NCI-H226 (cell line): ENCODE measurements at regions not wholly inside any gene's neighbourhood (a gene's known extent, or its start where the extent isn't known, plus 50 kb on each side); places are given as distances from the start of the nearest gene placed in this dataset.

ENCODE experiments used
- DNase-seq: peaks from one replicate; pipeline ENCODE4 v3.0.0-alpha.2; 2015

GRCh38 chr14:98462908-98463307 lies 809.1 kb downstream of the BCL11B start:
- DNase-seq = no peak

- no peak for DNase-seq
Observed at GRCh38 chr14:98466807-98467206, 805.2 kb downstream of the BCL11B start.

DNA sequence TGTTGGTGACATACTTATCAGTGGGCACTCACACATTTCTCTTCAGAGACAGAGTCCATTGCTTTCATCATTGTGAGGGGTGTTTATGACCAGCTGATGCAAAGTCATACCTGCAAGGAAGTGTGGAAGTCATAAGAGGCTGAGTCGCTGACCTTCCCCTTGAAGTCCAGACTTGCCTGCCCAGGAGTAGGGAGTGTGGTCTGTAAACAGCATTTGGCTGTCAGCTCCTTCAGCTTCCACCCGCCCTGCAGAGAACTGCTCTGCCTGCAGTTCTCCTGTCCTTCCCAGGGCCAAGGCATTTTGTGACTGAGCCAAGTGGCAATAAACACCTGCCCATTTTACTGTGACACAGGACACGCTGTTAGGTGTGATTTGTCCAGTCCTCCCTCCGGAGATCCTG lies 801.3 kb downstream of the BCL11B start:
- no peak for DNase-seq

DNA sequence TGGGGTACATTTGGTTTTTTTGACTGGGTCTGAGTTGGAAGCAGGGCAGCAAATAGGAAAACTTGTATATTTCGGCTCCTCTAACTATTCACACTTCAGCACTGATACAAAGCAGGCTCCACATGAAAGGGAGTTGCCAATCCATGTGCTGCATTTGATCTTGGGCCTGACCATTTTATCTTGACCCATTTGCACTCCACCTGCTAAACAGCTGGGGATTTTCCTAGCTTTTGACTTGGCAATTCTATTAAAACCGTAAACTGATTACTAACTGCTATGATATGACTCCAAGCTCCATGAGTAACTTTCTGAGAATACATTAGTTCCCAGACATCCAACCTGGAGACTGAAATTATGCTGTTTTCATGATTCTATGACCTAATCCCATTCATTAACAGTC lies 797.1 kb downstream of the BCL11B start:
- no peak for DNase-seq

GRCh38 chr14:98477935-98478334 lies 794.1 kb downstream of the BCL11B start:
- DNase-seq = no peak

- no peak for DNase-seq
Observed at GRCh38 chr14:98489115-98489514, 782.9 kb downstream of the BCL11B start.

DNA sequence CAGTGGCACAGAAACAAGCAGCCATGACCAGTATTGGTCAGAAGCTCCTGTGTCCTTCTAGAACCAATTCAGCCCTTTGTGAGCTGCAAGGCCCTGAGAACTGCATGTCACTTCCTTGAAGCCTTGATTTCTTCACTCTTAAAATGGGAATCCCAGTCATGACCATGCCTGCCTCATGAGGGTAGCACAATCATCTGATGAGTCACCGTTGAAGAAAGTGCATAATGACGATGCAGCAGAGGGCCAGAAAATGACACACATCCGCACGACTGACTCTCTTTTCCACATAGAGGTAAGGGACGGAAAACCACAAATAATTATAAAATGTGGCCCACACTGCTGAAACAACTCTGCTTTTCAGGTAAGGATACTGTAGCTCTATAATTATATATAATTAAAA lies 777.4 kb downstream of the BCL11B start:
- no peak for DNase-seq

DNA sequence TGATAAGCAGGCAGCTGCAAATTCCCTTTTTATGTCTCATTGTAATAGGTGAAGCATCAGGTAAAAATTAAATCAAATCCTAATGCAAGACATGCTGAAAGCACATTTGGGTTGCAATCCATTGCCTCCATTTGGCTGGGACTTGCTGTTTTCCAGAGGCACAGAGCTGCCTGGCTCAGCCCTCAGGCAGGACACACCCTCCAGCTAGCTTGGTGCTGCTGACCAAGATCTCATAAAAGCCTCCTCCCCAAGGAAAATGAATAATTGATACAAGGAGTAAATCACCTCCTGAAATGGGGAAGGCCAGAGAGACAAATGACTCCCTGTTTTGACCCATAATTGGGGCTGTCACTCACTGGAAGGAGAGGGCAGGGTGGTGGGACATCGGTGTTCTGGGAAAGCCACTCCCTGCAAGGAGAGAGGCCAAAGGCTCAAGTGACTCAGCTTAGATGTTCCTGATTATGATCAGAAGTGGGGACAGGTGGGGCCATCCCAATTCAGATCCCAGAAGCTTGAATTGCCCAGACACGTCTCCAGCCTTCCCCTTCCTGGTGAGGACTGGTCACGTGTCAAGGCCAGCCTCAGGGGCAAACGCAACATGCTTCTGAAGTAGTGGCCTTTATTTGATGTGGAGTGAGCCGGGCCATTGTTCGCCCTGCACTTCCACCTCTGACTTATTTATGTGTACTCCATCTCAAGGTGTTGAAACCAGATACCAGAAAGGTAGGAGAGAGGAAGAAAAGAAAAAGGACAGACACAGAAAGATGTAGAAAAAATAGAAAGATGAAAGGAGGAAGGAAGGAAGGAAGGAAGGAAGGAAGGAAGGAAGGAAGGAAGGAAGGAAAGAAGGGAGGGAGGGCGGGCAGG lies 773.7 kb downstream of the BCL11B start:
- no peak for DNase-seq

- no peak for DNase-seq
Observed at GRCh38 chr14:98501335-98501734, 770.7 kb downstream of the BCL11B start.

DNA sequence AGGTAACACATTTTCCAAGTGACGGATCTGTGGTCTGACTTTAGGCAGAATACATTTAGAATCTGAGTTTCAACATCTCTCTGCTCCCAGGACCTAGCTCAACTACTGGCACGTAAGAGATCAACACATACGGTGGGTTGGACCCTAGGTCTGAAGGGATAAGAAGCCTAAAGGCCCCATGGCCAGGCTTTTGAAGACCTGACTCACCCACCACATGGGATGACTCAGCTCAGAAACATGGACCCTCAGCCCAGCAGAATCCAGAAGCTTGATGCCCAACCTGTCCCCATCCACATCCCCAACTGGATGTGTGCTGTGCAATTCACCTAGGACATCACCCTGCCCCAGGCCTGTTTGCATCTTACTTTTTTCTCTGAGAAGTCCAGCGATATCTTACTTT lies 770.2 kb downstream of the BCL11B start:
- DNase-seq = no peak

DNA sequence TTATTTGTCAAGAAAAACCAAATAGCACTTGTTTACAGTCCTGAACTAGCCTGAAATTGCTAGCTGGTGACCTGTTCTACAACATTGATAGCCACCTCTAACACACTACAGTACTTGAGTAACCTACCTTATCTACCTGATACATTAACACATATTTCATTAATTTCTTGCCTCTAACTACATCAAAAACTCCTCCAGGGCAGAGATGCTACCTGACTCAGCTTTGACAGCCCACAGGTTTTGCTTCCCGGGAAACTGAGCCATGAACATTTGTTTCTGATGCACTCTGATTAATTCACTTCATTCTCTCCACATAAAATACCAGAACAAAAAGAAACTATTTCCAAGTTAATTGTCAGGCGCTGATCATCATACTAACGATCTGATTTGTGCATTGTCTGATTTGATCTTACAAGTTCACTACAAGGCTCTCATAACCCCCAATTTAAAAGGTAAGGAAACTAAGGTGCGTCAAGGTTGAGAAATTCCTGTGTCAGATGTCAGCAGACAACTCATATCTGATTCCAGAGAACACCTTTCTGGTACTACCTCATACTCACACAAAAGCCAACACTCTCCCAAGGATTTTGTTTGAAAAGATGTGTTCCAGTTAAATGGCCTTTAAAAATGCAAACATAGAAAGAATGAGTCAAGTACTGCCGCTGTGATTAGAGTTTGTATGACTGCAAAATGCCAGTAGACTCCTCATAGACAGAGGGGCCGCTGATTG lies 768.7 kb downstream of the BCL11B start:
- DNase-seq = no peak

- no peak for DNase-seq
Observed at GRCh38 chr14:98507264-98507663, 764.7 kb downstream of the BCL11B start.

GRCh38 chr14:98510392-98510791 lies 761.6 kb downstream of the BCL11B start:
- no peak for DNase-seq

GRCh38 chr14:98512501-98513251 lies 759.3 kb downstream of the BCL11B start:
- DNase-seq = no peak

DNA sequence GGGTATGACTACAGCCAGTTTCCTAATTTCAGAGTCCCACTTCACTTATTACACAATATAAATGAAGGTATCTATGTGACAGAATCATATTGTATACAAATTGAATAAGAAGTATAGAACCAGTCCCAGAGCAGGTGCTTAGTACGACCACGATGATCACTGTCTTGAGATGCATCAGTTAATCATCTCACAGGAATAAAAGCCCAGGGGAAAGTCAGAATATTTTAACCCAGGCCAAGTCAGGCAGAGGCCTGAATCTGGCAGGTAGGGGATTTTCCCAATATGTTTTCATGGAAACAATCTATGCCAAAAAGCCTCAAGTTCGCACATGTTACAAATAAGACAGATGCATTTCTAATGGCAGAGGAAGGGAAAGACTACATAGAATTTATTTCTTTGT lies 758.4 kb downstream of the BCL11B start:
- DNase-seq = no peak

DNA sequence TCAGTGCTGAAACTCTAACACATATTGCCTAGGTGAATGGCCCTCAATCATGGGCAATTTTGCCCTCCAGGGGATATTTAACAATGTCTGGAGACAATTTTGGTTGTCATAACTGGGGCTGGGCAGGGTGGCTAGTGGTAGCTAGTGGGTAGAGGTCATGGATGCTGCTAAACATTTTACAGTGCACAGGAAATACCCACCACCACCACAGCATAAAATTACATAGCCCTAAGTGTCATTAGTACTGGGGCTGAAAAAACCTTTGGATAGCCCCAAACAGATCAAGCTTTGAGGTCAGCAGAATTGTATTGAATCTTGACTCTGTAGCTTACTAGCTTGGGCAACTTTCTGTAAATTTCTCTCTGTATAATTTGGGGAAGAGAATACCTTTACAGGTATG lies 758.0 kb downstream of the BCL11B start:
- DNase-seq = no peak

DNA sequence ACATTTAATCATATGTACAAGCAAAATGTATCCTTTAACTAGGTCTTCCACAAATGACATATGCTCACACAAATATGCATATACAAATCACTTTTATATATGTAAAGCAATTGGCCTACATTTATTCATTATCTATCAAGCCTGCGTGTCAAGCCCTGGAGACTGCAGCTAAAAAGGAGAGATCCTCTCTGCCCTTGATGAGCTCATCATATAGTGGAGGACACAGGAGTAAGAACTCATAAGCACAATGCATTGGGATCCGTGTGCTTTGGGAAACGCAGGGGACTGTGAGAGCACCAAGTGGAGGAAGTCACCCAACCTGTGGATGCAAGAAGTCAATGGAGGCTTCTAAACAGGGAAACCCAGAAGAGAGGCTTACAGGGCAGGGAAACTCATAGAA lies 735.7 kb downstream of the BCL11B start:
- no peak for DNase-seq

DNA sequence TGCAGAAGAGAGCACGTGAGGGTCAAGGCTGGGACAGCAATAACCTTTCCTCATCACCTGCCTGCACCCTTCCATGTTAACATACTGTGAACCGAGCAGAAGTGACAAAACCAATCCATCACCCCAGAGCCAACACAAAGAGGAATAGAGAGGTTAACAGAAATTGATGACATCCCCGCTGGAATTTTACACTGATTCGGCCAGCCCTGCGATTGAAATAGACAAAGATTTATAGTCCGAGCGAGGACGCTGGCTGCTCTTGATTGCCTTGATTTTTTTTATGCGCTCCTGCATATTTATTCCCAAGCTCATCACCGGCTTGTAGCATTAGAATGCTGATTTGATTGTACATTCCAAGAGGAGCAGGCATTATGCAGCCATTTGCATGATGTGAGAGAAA lies 729.7 kb downstream of the BCL11B start:
- DNase-seq = no peak

GRCh38 chr14:98543074-98543473 lies 728.9 kb downstream of the BCL11B start:
- no peak for DNase-seq

GRCh38 chr14:98544174-98544573 lies 727.8 kb downstream of the BCL11B start:
- no peak for DNase-seq

- no peak for DNase-seq
Observed at GRCh38 chr14:98545181-98545580, 726.8 kb downstream of the BCL11B start.

GRCh38 chr14:98548071-98548686 lies 723.8 kb downstream of the BCL11B start:
- no peak for DNase-seq

GRCh38 chr14:98551028-98551427 lies 721.0 kb downstream of the BCL11B start:
- no peak for DNase-seq
